Endothelial cell of umbilical vein (primary cell): ENCODE measurements at regions not wholly inside any gene's neighbourhood (a gene's known extent, or its start where the extent isn't known, plus 50 kb on each side); places are given as distances from the start of the nearest gene placed in this dataset.

Experiments
- CTCF ChIP-seq, 2 donors: IDR thresholded peaks; 1 replicate in 1 of 2; 2 replicates in 1 of 2; pipeline ENCODE4 v1.5.1; 2011; ENCODE audit warnings: low read length in 2 of 2, mild to moderate bottlenecking in 2 of 2, moderate library complexity in 2 of 2, control low read depth in 1 of 2, inconsistent platforms in 1 of 2, low read depth in 1 of 2; ENCODE audit not compliant: insufficient read depth in 1 of 2; ENCODE audit errors: extremely low read depth in 1 of 2
- EZH2 ChIP-seq: IDR thresholded peaks from 2 replicates; pipeline ENCODE4 v1.6.1; 2012; ENCODE audit warnings: borderline replicate concordance, low read depth, mild to moderate bottlenecking, moderate library complexity, low read length, inconsistent platforms; ENCODE audit not compliant: severe bottlenecking
- JUN ChIP-seq: IDR thresholded peaks from 2 replicates; pipeline ENCODE4 v1.6.1; 2011; ENCODE audit warnings: borderline replicate concordance, low read depth; ENCODE audit not compliant: insufficient read length, insufficient read depth
- POLR2A ChIP-seq: IDR thresholded peaks from 2 replicates; pipeline ENCODE4 v1.6.1; 2012; ENCODE audit warnings: low read depth, mild to moderate bottlenecking, control low read depth, low read length
- TF ChIP-seq, protein P1 (sequence below): IDR thresholded peaks from 2 replicates; pipeline ENCODE4 v1.6.1; 2011; ENCODE audit not compliant: insufficient read depth, insufficient read length

DNA sequence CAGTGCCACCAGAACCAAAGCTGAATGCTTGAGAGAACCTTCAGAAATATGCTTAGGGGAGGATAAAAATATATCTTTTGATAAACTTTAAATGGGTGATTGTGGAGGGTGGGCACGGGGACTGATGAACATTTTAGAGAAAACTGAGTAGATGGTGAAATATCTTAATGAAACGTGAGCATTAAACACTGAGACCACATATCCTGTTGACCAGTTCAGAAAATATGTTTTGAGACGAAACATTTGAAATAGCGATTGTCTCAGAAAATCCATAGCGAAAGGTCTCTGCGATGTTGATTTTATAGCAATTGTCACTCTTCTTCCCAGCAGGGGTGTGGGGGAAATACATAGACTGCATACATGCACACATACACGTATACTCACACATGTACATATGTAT, 231.0 kb downstream of the ESM1 start:
- TF ChIP-seq, protein P1, sequence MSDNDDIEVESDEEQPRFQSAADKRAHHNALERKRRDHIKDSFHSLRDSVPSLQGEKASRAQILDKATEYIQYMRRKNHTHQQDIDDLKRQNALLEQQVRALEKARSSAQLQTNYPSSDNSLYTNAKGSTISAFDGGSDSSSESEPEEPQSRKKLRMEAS: no peak
- TF ChIP-seq CTCF (IDR thresholded peaks at IDR 0.05; ENCODE audit: extremely low read depth in 1 of 2, insufficient read depth in 1 of 2, low read depth in 1 of 2, low read length in 2 of 2): no peak
- TF ChIP-seq EZH2: no peak
- TF ChIP-seq POLR2A: no peak
- no peak for TF ChIP-seq JUN
